ENCODE measurements at regions not wholly inside any gene's neighbourhood (a gene's known extent, or its start where the extent isn't known, plus 50 kb on each side); places are given as distances from the start of the nearest gene placed in this dataset.

GRCh38 chr20:54843431-54843830 lies 368.0 kb downstream of the DOK5 start:
- Histone ChIP-seq H3K4me2 (ENCODE audit: extremely low read depth, insufficient read depth, low read length) (no peak overlapping the region), H2AFZ (ENCODE audit: low read length) (no peak overlapping the region), H3K4me1 (ENCODE audit: control insufficient read depth, extremely low read depth, insufficient read depth, low read length) (no peaks in the 10 kb centered on the region), H3K36me3 (ENCODE audit: control insufficient read depth, insufficient read depth, low read length) (no peaks in the 10 kb centered on the region), H3K79me2 (ENCODE audit: control insufficient read depth, insufficient read depth, low read length) (no peaks in the 10 kb centered on the region), H3K9ac (ENCODE audit: insufficient read depth, low read length) (no peak overlapping the region), H3K27ac (ENCODE audit: insufficient read depth, low read length) (no peak overlapping the region), H3K4me3 (replicated peaks in 1 of 4; ENCODE audit: control extremely low read depth in 1 of 4, insufficient read depth in 1 of 4, low read depth in 3 of 4, low read length in 4 of 4) (no peak overlapping the region), H3K27me3 (ENCODE audit: control insufficient read depth, insufficient read depth, low read length) (no peaks in the 10 kb centered on the region), H4K20me1 (ENCODE audit: control insufficient read depth, extremely low read depth, insufficient read depth, low read length) (no peaks in the 10 kb centered on the region), H3K9me3 (ENCODE audit: control insufficient read depth, insufficient read depth, low read depth, low read length) (no peaks in the 10 kb centered on the region)
- TF ChIP-seq EZH2 (IDR thresholded peaks at IDR 0.05; ENCODE audit: low read length, missing control alignments), result no peak
- no peak for TF ChIP-seq CTCF (conservative IDR thresholded peaks at IDR 0.05 in 1 of 2, IDR thresholded peaks at IDR 0.05 in 1 of 2; ENCODE audit: low read depth in 1 of 2, low read length in 2 of 2)
- no peak for DNase-seq (ENCODE audit: low read depth in 2 of 2)

- Histone ChIP-seq H4K20me1 (ENCODE audit: control insufficient read depth, extremely low read depth, insufficient read depth, low read length) (no peaks in the 10 kb centered on the region), H3K4me1 (ENCODE audit: control insufficient read depth, extremely low read depth, insufficient read depth, low read length) (no peaks in the 10 kb centered on the region), H3K4me3 (replicated peaks in 1 of 4; ENCODE audit: control extremely low read depth in 1 of 4, insufficient read depth in 1 of 4, low read depth in 3 of 4, low read length in 4 of 4) (no peak overlapping the region), H3K27me3 (ENCODE audit: control insufficient read depth, insufficient read depth, low read length) (no peaks in the 10 kb centered on the region), H3K9ac (ENCODE audit: insufficient read depth, low read length) (no peak overlapping the region), H2AFZ (ENCODE audit: low read length) (no peak overlapping the region), H3K4me2 (ENCODE audit: extremely low read depth, insufficient read depth, low read length) (no peak overlapping the region), H3K36me3 (ENCODE audit: control insufficient read depth, insufficient read depth, low read length) (no peaks in the 10 kb centered on the region), H3K79me2 (ENCODE audit: control insufficient read depth, insufficient read depth, low read length) (no peaks in the 10 kb centered on the region), H3K27ac (ENCODE audit: insufficient read depth, low read length) (no peak overlapping the region), H3K9me3 (ENCODE audit: control insufficient read depth, insufficient read depth, low read depth, low read length) (no peaks in the 10 kb centered on the region)
- no peak for DNase-seq (ENCODE audit: low read depth in 2 of 2)
- TF ChIP-seq EZH2 (IDR thresholded peaks at IDR 0.05; ENCODE audit: low read length, missing control alignments) (no peak), CTCF (conservative IDR thresholded peaks at IDR 0.05 in 1 of 2, IDR thresholded peaks at IDR 0.05 in 1 of 2; ENCODE audit: low read depth in 1 of 2, low read length in 2 of 2) (no peak)
These were observed 363.8 kb downstream of the DOK5 start for GRCh38 chr20:54839224-54839623.

- Histone ChIP-seq H3K4me2 (ENCODE audit: extremely low read depth, insufficient read depth, low read length) (no peak overlapping the region), H3K9ac (ENCODE audit: insufficient read depth, low read length) (no peak overlapping the region), H3K4me3 (replicated peaks in 1 of 4; ENCODE audit: control extremely low read depth in 1 of 4, insufficient read depth in 1 of 4, low read depth in 3 of 4, low read length in 4 of 4) (no peak overlapping the region), H4K20me1 (ENCODE audit: control insufficient read depth, extremely low read depth, insufficient read depth, low read length) (no peaks in the 10 kb centered on the region), H3K27ac (ENCODE audit: insufficient read depth, low read length) (no peak overlapping the region), H3K27me3 (ENCODE audit: control insufficient read depth, insufficient read depth, low read length) (no peaks in the 10 kb centered on the region), H3K4me1 (ENCODE audit: control insufficient read depth, extremely low read depth, insufficient read depth, low read length) (no peaks in the 10 kb centered on the region), H3K9me3 (ENCODE audit: control insufficient read depth, insufficient read depth, low read depth, low read length) (no peaks in the 10 kb centered on the region), H3K79me2 (ENCODE audit: control insufficient read depth, insufficient read depth, low read length) (no peaks in the 10 kb centered on the region), H2AFZ (ENCODE audit: low read length) (no peak overlapping the region), H3K36me3 (ENCODE audit: control insufficient read depth, insufficient read depth, low read length) (no peaks in the 10 kb centered on the region)
- TF ChIP-seq EZH2 (IDR thresholded peaks at IDR 0.05; ENCODE audit: low read length, missing control alignments) (no peak), CTCF (conservative IDR thresholded peaks at IDR 0.05 in 1 of 2, IDR thresholded peaks at IDR 0.05 in 1 of 2; ENCODE audit: low read depth in 1 of 2, low read length in 2 of 2) (no peak)
- DNase-seq (ENCODE audit: low read depth in 2 of 2), result no peak
These were observed 361.8 kb downstream of the DOK5 start for GRCh38 chr20:54837226-54837625.

Measured in fibroblast of lung (primary cell).